GM21447 (cell line): ENCODE measurements at regions not wholly inside any gene's neighbourhood (a gene's known extent, or its start where the extent isn't known, plus 50 kb on each side); places are given as distances from the start of the nearest gene placed in this dataset.

ENCODE experiments used
- ATAC-seq: cut with Tn5 transposase; IDR thresholded peaks from one replicate; pipeline ENCODE4 v1.9.1; 2021; ENCODE audit not compliant: unreplicated experiment

DNA sequence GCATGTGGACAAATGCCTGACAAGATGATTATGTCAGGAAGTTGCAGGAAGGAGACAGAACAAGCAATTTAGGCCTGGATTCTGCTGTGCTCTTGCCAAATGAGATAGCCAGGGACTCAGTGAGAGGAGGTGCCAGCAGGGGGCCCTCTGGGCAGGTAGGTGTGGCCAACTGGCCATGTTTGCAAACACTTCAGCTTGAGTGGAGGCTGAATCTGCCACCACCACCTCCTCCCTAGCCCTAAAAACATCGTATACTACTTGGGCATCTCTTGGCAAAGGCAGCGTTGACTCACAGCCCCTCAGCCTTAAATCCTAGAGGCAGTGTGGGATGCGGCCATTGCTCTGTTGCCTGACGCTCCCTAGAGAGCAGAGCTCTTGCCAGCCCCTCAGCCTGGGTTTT, 95.1 kb upstream of the PLET1 start:
- ATAC-seq = no peak

DNA sequence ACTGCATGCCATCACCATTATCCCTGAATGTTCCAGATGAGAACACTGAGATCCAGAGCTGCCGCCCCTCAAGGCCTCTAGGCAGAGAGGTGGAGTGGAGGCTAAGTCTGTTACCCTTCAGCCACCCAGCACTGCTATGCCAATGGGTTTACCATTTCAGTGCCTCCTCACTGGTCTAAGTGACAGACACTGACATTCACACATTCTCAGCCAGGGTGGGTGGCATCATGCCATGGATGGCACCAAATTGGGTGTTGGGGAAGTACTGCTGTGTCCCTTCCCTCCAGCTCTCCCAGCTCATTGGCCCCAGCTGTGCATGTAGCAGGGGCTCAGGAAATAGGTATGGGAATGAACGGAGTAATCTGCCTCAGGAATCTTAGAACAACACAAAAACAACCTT, 96.8 kb upstream of the PLET1 start:
- no peak for ATAC-seq

DNA sequence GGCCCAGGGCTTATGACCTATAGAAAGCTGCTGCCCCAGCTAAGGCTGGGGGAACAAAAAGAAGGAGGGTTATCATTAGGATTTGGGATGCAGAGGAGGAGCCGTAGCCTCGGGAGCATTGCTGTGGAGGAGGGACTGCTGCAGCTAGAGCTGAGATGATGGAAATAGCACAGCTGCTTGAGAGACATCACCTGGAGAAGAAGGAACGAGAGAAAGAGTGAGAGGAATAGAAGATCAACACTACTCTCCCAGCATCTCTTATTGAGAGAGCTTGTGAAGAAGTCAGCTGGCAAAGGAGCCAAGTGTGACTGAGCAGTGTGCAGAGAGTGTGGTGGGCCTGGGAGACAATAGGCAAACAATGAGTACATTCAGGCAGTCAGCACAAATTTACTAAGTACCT, 100.7 kb upstream of the PLET1 start:
- ATAC-seq = no peak

DNA sequence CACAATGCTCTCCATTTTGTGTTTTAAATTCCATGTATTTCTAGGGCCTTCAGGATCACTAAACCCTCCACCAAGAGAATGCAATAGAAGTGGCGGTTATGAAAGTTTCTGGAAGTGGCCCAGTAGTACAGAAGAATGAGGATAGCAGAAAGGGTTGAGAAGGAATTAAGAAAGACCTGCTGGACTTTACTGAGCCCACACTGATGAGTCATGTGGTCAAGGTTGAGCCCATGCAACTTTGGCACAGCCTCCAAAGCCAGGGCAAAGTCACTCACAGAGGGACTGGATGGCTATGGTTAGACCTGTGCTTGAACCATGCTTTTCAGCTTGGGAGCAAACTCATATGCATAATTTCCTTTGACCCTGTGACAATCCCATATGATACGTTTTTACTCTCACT, 102.9 kb upstream of the PLET1 start:
- no peak for ATAC-seq

DNA sequence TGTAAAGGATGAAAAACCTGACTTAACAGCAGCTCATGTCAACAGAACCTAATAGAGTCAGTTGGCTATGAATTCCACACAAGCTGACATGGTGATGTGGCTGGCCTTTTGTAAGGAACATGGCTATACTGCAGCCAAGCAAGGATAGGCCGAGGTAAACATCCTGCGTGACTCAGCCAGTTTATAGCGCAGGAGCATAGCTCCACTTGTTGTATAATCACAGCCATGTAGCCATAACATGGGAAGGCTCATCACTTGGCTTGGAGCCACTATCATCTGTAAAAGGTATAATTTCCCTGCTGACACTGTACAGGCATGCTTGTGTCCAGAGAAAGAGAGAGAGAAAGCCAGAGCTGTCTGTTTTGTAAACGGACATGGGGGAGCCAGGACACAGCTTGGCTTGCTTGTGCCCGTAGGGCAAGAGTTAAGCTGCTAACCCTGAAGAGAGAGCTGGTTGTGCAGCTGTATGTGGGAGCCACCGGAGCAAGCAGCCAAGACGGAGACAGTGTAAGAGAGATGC, 104.4 kb upstream of the PLET1 start:
- no peak for ATAC-seq

DNA sequence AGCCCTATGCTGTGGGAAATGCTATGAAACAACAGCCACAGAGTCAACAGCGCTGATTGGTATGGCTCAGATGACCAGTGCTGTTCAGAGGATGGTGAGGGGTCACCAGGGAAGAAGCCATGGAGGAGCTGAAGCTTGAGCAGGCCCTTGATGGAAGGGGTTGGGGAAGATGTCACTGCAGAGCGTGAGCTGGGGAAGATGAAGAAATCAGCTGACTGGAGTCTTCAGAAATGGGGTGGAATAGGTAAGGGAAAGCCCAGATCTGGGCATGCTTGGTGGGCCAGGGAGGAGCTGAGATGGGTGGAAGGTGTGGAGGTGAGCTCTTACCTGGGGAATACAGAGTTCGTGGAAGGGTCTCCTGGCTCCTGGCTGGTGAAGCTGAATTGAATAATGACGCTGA, 105.4 kb upstream of the PLET1 start:
- ATAC-seq = no peak

DNA sequence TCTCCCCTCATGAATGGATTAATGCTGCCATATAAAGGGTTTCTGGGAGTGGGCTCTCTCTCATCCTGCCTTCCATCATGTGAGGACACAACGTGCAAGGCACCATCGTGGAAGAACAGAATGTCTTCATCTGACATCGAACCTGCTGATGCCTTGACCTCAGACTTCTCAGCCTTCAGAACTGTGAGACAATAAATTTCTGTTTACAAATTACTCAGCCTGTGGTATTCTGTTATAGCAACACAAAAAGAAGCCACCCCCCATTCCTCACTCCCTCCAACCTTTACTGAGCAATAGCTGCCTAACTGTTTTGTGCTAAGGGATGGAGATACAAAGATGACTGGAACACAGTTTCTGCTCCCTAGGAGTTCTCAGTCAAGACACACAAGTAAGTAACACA, 106.1 kb upstream of the PLET1 start:
- no peak for ATAC-seq

DNA sequence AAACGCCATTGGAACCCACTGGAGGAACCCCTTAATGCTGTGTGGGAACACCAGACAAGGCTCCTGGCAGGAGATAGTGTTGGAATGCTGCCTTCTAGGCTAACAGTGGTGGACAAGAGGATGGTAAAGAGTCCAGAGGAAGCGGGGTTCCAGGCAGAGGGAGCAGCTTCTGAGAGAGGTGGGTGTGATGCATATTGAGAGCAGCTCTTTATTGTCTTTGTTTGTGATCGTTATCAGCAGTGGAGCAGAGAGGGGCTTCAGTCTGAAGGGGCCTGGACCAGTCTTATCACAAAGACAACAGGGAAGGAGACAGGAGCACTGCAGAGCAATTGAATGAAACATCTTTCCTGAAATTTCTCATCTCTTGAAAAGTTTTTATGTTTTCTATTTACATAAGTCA, 106.8 kb upstream of the PLET1 start:
- ATAC-seq = no peak

DNA sequence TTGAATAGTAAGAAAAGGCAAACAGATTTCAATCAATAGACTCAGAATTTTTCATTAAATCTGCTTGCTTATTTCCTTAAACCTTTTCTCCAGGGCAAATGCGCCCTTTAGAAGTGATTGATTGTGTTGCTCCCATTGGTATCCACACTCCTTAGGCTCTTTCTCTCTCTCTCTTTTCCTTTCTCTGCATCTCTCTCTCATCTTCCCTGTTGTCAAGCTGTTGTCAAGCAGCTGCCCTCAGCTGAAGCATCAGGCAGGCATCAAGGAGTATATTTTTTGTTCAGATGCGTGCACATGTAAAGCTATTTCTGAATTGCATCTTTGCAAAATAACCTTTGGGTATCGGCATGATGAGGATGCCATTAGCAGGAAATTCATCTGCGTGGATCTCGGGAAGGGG, 107.2 kb upstream of the PLET1 start:
- no peak for ATAC-seq

DNA sequence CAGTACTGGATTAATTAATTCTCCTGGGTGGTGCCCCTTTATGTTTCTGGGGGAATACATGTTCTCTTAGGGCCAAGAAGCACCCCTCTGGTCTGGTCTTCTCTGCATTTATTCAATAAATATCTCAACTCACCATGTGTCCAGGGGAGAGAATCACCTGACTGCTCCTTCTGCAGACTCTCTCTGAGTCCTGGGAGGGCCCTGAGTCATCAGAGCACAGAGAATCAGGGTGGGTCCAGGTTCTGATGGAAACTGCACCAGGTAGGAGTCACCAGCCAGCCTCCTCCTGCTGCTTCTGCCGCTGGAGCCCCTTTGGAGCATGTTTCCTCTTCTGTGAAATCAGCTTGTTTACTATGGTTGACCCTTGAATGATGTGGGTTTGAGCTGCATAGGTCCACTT, 107.7 kb upstream of the PLET1 start:
- no peak for ATAC-seq

DNA sequence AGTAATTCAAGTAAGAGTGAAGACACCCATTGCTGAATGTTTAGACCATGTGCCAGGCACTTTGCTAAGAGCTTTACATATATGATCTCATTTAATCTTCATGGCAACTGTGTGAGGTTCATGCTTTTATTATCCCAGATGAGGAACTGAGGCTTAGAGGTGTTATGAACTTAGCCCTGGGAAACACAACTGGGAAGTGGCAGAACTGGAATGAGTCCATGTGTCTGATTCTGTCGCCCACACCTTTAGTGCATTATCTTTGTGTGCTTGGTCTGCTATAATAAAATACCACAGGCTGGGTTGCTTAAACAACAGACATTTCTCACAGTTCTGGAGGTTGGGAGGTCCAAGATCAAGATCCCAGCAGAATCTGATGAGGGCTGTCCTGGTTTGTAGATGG, 108.7 kb upstream of the PLET1 start:
- no peak for ATAC-seq

DNA sequence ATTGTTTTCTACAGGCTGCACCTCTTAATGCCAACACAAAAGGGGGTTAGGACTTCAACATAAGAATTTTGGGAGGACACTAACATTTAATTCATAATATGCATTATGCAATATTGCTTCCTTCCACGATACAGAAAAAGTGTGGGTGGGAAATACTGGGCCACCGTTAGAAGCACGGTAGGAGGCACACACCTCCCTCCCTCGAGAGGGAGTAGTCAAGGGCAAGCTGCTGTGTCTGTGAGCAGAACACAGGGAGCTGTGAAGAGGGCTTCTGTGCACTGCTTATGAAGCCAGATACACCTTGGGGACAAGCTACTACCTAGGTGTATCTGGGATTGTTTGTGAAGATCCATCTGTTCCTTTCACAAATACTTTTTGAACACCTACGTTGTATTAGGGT, 109.3 kb upstream of the PLET1 start:
- ATAC-seq = no peak

DNA sequence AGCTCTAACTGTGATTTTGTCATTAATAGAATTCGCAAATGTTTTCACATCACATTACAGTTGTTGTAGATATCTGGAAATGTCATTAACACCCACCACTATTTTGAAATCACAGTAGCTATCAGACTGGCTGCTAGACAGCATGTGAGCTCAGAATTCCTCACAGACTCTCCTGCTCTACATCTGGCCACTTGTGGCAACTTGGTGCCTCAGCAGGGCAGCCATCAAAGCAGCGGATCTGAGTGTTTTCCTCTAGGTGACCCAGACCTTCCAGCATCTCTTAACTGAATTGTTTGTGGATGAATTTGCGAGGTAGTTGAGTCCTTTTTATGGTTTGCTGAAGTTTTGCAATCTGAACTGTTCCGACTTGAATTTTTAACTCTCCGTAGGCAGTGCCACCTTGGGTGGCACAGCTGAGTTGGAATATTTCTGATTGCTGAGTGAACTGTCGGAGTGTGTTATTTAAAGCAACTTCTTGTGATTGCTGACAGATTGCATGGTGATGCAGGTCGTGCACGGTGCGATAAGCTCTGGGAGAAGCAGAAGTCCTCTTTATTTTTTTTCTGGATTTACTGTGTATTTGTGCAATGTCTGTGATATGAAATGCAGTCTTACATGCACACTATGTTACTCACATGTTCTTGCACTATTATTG, 114.0 kb upstream of the PLET1 start:
- ATAC-seq = no peak

DNA sequence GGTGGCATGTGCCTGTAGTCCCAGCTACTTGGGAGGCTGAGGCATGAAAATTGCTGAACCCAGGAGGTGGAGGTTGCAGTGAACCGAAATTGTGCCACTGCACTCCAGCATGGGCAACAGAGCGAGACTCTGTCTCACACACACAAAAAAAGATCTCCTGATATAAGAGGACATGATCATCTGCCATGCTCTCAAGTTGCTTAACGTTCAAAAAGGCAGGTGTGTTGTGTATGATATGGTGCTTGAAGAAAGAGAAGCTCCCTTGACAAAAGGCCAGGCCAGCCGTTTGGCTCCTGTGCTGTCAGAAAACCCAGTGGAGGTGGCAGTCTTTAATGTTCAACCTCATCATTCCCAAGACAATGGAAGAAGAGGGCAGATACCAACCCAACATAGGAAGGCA, 117.3 kb upstream of the PLET1 start:
- ATAC-seq = no peak

DNA sequence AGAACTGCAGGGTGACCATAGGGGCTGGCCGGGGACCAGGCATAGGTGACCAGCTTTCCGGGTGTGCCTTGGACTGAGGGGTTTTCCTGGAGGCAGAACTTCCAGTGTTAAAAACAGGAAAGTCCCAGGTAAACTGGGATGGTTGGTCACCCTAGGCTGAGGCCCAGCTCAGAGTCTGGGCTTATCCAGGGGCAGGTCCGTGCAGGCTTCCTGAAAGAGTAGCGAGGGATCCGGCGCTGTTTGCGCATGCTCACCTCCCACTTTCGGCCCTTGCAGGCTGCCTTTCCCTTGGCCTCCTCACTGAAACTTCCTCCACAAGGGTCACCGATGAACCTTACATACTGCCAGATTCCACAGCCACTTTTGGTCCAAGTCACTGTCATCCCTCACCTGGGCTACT, 119.8 kb upstream of the PLET1 start:
- ATAC-seq = no peak

DNA sequence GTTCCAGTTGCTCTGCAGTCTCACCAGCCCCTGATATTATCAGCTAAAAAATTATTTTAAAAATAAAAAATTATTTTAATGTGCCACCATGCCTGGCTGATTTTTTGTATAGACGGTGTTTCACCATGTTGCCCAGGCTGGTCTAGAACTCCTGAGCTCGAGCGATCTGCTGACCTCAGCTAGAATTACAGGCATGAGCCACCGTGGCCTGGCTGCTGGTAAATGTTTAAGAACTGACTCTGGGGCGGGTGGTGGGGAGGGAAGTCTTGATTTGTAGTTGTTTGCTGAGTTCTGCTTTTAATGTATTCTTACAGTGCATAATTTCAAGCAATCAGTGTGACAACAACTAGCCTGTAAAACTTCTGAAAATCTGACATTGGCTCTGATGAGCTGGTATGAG, 120.9 kb upstream of the PLET1 start:
- no peak for ATAC-seq

DNA sequence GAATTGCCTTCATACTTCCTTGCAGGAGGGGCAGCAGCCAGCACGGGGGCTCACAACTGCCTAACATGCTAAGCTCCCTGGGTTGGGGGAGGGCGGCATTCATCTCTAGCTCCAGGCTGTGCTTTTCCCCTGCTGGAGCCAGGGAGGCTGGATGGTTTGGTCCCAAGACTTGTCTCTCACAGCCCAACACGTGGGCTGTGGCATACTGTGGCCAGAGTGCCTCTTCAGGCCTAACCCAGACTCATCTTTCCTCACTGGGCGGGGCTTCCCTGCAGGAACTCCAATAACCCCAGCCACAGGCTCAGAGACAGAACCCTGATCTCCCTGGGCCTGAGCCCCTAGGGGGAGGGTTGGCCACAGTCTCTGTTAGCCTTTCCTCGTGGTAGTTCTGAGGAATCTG, 121.9 kb upstream of the PLET1 start:
- no peak for ATAC-seq

DNA sequence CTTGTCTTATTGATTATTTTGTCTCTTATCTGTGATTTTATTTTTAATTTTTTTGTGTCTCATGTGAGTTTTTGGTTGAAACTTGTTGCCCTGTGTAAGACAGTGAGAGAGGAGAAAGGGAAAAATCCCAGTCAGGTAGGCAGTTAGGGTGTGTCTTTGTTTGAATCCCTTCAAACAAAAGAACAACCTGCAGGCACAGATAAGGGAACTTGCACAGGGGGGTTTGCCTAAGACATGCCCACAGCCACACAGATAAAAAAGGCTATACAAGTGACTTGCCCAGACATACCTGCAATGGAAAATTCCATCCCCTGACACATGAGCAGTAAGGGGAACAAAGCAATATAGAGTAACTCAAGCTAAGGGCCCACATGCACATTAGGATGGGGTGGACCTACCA, 127.8 kb upstream of the PLET1 start:
- ATAC-seq = no peak

DNA sequence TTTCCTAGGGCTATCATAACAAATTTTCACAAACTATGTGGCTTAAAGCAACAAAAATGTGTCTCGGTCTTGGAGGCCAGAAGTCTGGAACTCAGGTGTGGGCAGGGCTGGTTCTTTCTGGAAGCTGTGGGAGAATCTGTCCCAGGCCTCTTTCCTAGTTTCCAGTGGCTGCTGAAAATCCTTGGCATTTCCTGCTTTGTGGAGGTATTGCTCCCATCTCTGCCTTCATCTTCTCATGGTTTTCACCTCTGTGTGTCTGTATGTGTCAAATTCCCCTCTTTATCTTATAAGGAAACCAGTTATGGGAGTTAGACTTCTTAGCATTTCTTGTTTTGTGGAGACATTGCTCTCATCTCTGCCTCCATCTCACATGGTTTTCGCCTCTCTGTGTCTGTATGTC, 130.4 kb upstream of the PLET1 start:
- ATAC-seq = no peak

DNA sequence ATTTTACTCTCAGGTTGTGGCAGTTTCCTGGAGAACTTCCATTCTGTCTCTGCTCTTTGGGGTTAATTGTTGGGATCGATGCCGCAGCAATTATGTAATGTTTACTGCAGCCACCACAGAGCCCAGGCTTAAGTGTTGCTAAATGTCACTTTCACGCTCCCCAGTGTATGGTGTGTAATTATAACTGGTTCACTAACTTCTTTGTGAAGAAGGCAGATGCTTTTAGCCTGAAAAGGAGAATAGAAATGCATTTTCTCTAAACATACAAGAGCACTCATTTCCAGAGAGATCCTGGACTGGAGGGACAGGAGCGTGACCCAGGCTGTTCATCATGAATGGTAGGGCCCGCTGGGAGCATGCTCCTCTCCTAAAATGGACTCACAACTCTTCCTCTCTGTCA, 132.2 kb upstream of the PLET1 start:
- no peak for ATAC-seq

DNA sequence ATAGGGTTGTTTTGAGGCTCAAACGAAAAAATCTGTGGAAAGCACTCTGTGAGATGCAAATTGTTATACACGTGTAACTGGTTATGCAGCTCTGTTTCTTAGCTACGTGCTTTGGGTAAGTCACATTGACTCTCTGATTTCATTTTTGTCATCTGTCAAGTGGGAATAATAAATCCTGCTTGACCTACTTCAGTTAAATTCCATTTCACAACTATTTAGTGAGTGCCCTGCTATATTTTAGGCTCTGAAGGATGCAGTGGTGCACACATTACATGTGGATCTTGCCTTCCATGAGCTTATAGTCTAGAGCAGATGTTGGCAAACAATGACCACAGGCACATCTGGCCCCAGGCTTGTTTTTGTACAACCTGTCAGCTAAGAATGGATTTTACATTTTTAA, 133.6 kb upstream of the PLET1 start:
- no peak for ATAC-seq

DNA sequence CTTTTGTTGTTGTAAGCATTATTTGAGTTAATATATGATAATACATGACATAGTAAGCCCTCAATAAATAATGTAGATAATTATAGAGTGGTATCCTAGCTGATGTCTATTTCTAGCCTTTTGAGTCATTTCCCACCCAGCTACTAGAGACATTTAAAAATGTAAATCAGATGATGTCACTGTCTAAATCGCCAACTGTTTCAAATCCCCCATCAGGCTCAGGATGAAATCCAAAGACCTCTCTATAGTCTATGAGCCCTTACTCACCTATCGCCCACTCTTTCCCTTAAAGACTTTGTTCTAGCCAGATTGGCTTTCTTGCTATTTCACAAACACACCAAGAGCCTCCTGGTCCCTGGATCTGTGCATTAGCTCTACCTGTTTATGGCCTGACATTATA, 135.4 kb upstream of the PLET1 start:
- no peak for ATAC-seq

DNA sequence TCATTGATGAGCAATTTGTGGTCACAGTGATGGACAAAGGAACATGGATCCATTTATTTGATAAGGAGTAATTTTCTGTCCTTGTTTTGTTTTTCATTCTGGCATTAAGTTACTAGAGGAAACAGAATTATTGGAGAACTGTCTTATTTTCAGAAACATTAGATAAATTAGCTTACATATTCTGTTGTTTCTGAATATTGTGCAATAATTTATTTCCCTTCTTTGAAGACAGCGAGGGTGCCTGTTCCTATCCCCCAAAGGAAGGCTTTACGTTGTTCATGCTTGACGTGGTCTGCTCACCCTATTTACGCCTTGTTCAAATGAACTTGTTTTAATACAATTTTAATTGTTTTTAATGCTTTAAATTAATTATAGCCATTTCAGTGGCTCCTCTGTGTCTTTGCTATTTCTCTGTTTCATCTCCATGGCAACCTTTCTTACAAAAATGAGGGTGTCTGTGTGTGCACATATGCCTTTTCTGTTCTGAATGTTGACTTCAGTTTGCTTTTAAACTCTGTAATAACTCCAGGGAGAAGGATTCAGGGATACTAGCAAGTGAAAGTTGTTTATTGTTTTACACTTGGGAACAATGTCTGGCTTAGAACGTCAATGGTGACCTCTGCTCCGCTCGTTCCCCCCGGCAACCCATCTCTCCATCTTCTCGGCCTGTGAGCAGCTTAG, 138.3 kb upstream of the PLET1 start:
- no peak for ATAC-seq
